ENCODE measurements at regions not wholly inside any gene's neighbourhood (a gene's known extent, or its start where the extent isn't known, plus 50 kb on each side); places are given as distances from the start of the nearest gene placed in this dataset.

- Histone ChIP-seq H3K9me3 (ENCODE audit: control insufficient read depth, insufficient read depth, low read length) (no peaks in the 10 kb centered on the region), H3K4me3 (ENCODE audit: low read depth, low read length) (no peak overlapping the region), H3K27me3 (ENCODE audit: control insufficient read depth, insufficient read depth, low read length) (no peaks in the 10 kb centered on the region), H3K27ac (ENCODE audit: low read depth, low read length) (no peak overlapping the region)
- CTCF ChIA-PET: no interaction called here
- POLR2A ChIA-PET: no interaction called here
- no peak for DNase-seq (ENCODE audit: low read depth, low spot score)
- no peak for TF ChIP-seq CTCF (IDR thresholded peaks at IDR 0.05; ENCODE audit: low read depth, low read length)
Observed at GRCh38 chr9:26725573-26725972, 167.0 kb downstream of the CAAP1 start.

- Histone ChIP-seq H3K9me3 (ENCODE audit: control insufficient read depth, insufficient read depth, low read length) (no peaks in the 10 kb centered on the region), H3K27ac (ENCODE audit: low read depth, low read length) (no peak overlapping the region), H3K27me3 (ENCODE audit: control insufficient read depth, insufficient read depth, low read length) (no peaks in the 10 kb centered on the region), H3K4me3 (ENCODE audit: low read depth, low read length) (no peak overlapping the region)
- POLR2A ChIA-PET: no interaction called here
- TF ChIP-seq CTCF (IDR thresholded peaks at IDR 0.05; ENCODE audit: low read depth, low read length): peak; percentile 39
- no peak for DNase-seq (ENCODE audit: low read depth, low spot score)
- CTCF ChIA-PET: interaction anchor here (0.6 kb wide), 1 partner anchor 26 kb away, joined by 3 read pairs; no protein-coding TSS in a partner anchor
Observed at GRCh38 chr9:26723486-26723885, 169.1 kb downstream of the CAAP1 start.

- CTCF ChIA-PET: interaction anchor here (0.6 kb wide), 1 partner anchor 25 kb away, joined by 3 read pairs; no protein-coding TSS in a partner anchor
- POLR2A ChIA-PET: no interaction called here
- Histone ChIP-seq H3K27me3 (ENCODE audit: control insufficient read depth, insufficient read depth, low read length) (no peaks in the 10 kb centered on the region), H3K9me3 (ENCODE audit: control insufficient read depth, insufficient read depth, low read length) (no peaks in the 10 kb centered on the region), H3K27ac (ENCODE audit: low read depth, low read length) (no peak overlapping the region), H3K4me3 (ENCODE audit: low read depth, low read length) (no peak overlapping the region)
- no peak for DNase-seq (ENCODE audit: low read depth, low spot score)
- no peak for TF ChIP-seq CTCF (IDR thresholded peaks at IDR 0.05; ENCODE audit: low read depth, low read length)
Observed at GRCh38 chr9:26722755-26723154, 169.8 kb downstream of the CAAP1 start.

GRCh38 chr9:26710008-26710407 is 182.6 kb downstream of the CAAP1 start:
- no peak for DNase-seq (ENCODE audit: low read depth, low spot score)
- no peaks in the 10 kb centered on the region for H3K9me3 ChIP-seq (ENCODE audit: control insufficient read depth, insufficient read depth, low read length)
- ChIA-PET POLR2A (no interaction called here), CTCF (no interaction called here)
- no peaks in the 10 kb centered on the region for H3K27me3 ChIP-seq (ENCODE audit: control insufficient read depth, insufficient read depth, low read length)
- no peak overlapping the region for H3K4me3 ChIP-seq (ENCODE audit: low read depth, low read length)
- TF ChIP-seq CTCF (IDR thresholded peaks at IDR 0.05; ENCODE audit: low read depth, low read length): no peak
- H3K27ac ChIP-seq (ENCODE audit: low read depth, low read length): no peak overlapping the region

GRCh38 chr9:26706223-26706622 is 186.4 kb downstream of the CAAP1 start:
- Histone ChIP-seq H3K27ac (ENCODE audit: low read depth, low read length) (no peak overlapping the region), H3K9me3 (ENCODE audit: control insufficient read depth, insufficient read depth, low read length) (no peaks in the 10 kb centered on the region), H3K27me3 (ENCODE audit: control insufficient read depth, insufficient read depth, low read length) (no peaks in the 10 kb centered on the region), H3K4me3 (ENCODE audit: low read depth, low read length) (no peak overlapping the region)
- no peak for DNase-seq (ENCODE audit: low read depth, low spot score)
- ChIA-PET POLR2A (no interaction called here), CTCF (no interaction called here)
- TF ChIP-seq CTCF (IDR thresholded peaks at IDR 0.05; ENCODE audit: low read depth, low read length): no peak

Measured in AG04450 (cell line).